CD4-positive, alpha-beta T cell (primary cell): ENCODE measurements at regions not wholly inside any gene's neighbourhood (a gene's known extent, or its start where the extent isn't known, plus 50 kb on each side); places are given as distances from the start of the nearest gene placed in this dataset.

Source experiments
- ATAC-seq: fragments of 200-7000 bp; cut with Tn5 transposase; one replicate; pipeline ENCODE4 v1.10.0; 2022; ENCODE audit warnings: mild to moderate bottlenecking; ENCODE audit not compliant: poor library complexity
- CTCF ChIA-PET: fragments of 350-600 bp; sonication (Branson Sonifier 250); formaldehyde crosslinking; loops from one replicate; lab custom pipeline; 2021; ENCODE audit warnings: antibody characterized with exemption, inconsistent platforms; lab: Charles Lee
- POLR2A ChIA-PET: fragments of 350-600 bp; sonication (Branson Sonifier 250); formaldehyde crosslinking; loops from one replicate; lab custom pipeline; 2021; ENCODE audit warnings: antibody characterized with exemption, inconsistent platforms; lab: Charles Lee
- DNase-seq, 14 experiments: peaks; one replicate each; pipeline ENCODE4 v3.0.0-alpha.2; 2013 to 2020; ENCODE audit warnings: mixed read lengths in 2 of 14
- H3K27ac ChIP-seq, 2 donors: one replicate each; pipeline versions ENCODE4 v1.5.1 to v1.7.0; 2013; ENCODE audit warnings: low read length in 2 of 2, low read depth in 1 of 2, mild to moderate bottlenecking in 1 of 2
- H3K27me3 ChIP-seq, 2 experiments: 1 replicate in 1 of 2; 2 replicates in 1 of 2; pipeline versions ENCODE4 v1.6.1 to v1.7.0; 2013; ENCODE audit warnings: low read length in 2 of 2, control low read depth in 1 of 2, mild to moderate bottlenecking in 1 of 2, moderate library complexity in 1 of 2; ENCODE audit not compliant: insufficient read depth in 2 of 2, control insufficient read depth in 1 of 2
- H3K36me3 ChIP-seq: one replicate; pipeline ENCODE4 v1.6.1; 2013; ENCODE audit warnings: low read length, control low read depth; ENCODE audit not compliant: insufficient read depth
- H3K4me1 ChIP-seq: one replicate; pipeline ENCODE4 v1.6.1; 2013; ENCODE audit warnings: low read length, control low read depth; ENCODE audit not compliant: insufficient read depth
- H3K4me3 ChIP-seq: one replicate; pipeline ENCODE4 v1.5.1; 2013; ENCODE audit warnings: mild to moderate bottlenecking, low read length, moderate library complexity
- H3K9me3 ChIP-seq, 2 experiments: 1 replicate in 1 of 2; 2 replicates in 1 of 2; pipeline versions ENCODE4 v1.6.1 to v1.7.0; 2013; ENCODE audit warnings: low read length in 2 of 2, mild to moderate bottlenecking in 2 of 2, control low read depth in 1 of 2, moderate library complexity in 1 of 2; ENCODE audit not compliant: control insufficient read depth in 1 of 2, insufficient read depth in 1 of 2
- H3K27ac Mint-ChIP-seq: one replicate; pipeline ENCODE4 v1.8.0; 2020; ENCODE audit warnings: mixed read lengths
- H3K27me3 Mint-ChIP-seq: one replicate; pipeline ENCODE4 v1.8.0; 2021; ENCODE audit warnings: mixed read lengths
- H3K36me3 Mint-ChIP-seq: one replicate; pipeline ENCODE4 v1.8.0; 2021; ENCODE audit warnings: low read depth, mixed read lengths
- H3K4me1 Mint-ChIP-seq: one replicate; pipeline ENCODE4 v1.8.0; 2021; ENCODE audit warnings: low read depth, mixed read lengths
- H3K4me3 Mint-ChIP-seq: one replicate; pipeline ENCODE4 v1.8.0; 2020; ENCODE audit warnings: mild to moderate bottlenecking, mixed read lengths
- H3K9me3 Mint-ChIP-seq: one replicate; pipeline ENCODE4 v1.8.0; 2020; ENCODE audit warnings: mixed read lengths
- intact Hi-C, 2 experiments: fragments of 100-400 bp; cut with DNase I in 1 of 2; cut with micrococcal nuclease in 1 of 2; formaldehyde crosslinking; loops; one replicate each; pipeline versions ENCODE4 v1.15.1 to v1.9.0; 2023 to 2025; cut with DNase I, micrococcal nuclease
- TF ChIP-seq, protein P1 (sequence below): fragments of 200-600 bp; IDR thresholded peaks from one replicate; pipeline ENCODE4 v1.8.0; 2022; ENCODE audit warnings: antibody characterized with exemption, mild to moderate bottlenecking

DNA sequence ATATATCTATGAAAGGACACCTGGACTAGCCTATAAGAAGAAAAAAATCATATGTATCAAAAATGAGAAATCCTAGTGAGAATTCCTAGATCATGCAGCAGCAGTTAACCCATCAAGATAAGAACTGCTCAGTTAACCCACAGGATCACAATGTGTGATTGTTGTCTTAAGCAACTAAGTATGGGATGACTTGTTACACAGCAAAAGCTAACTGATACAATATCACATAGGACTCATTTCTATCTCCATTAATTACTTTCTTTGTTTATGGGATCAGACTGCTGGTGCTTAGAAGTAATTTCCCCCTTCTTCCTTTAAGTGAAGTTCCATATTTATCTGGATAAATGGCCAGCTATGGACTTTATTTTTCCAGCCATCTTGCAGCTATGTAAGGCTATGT is 280.8 kb upstream of the MARCKS start:
- H3K27me3 ChIP-seq: no peaks in the 10 kb centered on the region
- no peaks in the 10 kb centered on the region for H3K36me3 Mint-ChIP-seq
- TF ChIP-seq, protein P1, sequence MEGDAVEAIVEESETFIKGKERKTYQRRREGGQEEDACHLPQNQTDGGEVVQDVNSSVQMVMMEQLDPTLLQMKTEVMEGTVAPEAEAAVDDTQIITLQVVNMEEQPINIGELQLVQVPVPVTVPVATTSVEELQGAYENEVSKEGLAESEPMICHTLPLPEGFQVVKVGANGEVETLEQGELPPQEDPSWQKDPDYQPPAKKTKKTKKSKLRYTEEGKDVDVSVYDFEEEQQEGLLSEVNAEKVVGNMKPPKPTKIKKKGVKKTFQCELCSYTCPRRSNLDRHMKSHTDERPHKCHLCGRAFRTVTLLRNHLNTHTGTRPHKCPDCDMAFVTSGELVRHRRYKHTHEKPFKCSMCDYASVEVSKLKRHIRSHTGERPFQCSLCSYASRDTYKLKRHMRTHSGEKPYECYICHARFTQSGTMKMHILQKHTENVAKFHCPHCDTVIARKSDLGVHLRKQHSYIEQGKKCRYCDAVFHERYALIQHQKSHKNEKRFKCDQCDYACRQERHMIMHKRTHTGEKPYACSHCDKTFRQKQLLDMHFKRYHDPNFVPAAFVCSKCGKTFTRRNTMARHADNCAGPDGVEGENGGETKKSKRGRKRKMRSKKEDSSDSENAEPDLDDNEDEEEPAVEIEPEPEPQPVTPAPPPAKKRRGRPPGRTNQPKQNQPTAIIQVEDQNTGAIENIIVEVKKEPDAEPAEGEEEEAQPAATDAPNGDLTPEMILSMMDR: no peak
- H3K36me3 ChIP-seq: no peaks in the 10 kb centered on the region
- ChIA-PET CTCF (no interaction called here), POLR2A (no interaction called here)
- intact Hi-C loops: no loop called here
- H3K27ac Mint-ChIP-seq: no peak overlapping the region
- peaks cover 6% of the 10 kb centered on the region for H3K27me3 Mint-ChIP-seq
- H3K27ac ChIP-seq: no peak overlapping the region
- H3K9me3 Mint-ChIP-seq: peaks cover 2% of the 10 kb centered on the region
- no peaks in the 10 kb centered on the region for H3K4me1 ChIP-seq
- no peaks in the 10 kb centered on the region for H3K9me3 ChIP-seq
- DNase-seq (no peak), ATAC-seq (no peak)
- H3K4me3 ChIP-seq: no peak overlapping the region
- no peak overlapping the region for H3K4me3 Mint-ChIP-seq
- no peaks in the 10 kb centered on the region for H3K4me1 Mint-ChIP-seq

DNA sequence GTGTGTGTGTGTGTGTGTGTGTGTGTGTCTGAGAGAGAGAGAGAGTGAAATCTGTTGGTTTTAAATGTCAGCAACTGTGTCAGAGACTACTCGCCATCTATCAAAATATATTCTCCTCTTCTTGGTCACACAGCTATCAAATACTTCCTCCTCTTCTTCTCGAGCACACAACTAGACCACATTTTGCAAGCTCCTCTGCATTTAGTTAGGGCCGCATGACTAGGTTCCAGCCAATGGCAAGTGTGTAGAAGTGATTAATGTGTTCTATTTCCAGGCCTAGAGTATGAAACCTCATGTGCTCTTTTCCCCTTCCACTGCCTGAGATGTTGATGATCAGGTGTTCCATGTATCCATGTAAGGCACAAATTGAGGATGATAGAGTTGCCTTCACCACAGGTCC is 278.5 kb upstream of the MARCKS start:
- Histone ChIP-seq H3K4me3 (no peak overlapping the region), H3K27ac (no peak overlapping the region), H3K4me1 (no peaks in the 10 kb centered on the region), H3K27me3 (no peaks in the 10 kb centered on the region), H3K36me3 (no peaks in the 10 kb centered on the region), H3K9me3 (no peaks in the 10 kb centered on the region)
- no peak for ATAC-seq
- Mint-ChIP-seq H3K27ac (no peak overlapping the region), H3K4me1 (no peaks in the 10 kb centered on the region), H3K36me3 (no peaks in the 10 kb centered on the region), H3K27me3 (peaks cover 6% of the 10 kb centered on the region), H3K4me3 (no peak overlapping the region), H3K9me3 (peaks cover 4% of the 10 kb centered on the region)
- ChIA-PET CTCF (no interaction called here), POLR2A (no interaction called here)
- intact Hi-C loops: no loop called here
- TF ChIP-seq, protein P1: no peak
- DNase-seq: no peak

DNA sequence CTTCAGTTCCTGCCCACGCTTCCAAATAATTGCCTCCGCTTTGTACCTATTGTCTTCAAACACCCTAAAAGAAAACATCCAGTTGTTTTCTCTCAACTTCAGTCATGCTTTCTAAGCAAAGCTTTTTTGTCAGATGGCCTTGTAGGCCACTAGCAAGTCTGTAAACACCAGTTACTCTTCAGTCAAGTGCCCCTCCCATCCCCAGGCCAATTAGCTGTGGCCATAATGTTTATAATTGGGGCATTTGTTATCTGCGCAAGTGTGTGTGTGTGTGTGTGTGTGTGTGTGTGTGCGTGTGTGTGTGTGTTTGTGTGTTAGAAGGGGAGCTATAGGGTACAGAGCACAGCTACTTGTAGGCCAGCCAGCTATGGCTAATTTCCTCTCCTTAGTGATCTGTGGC is 272.4 kb upstream of the MARCKS start:
- no peaks in the 10 kb centered on the region for H3K27me3 Mint-ChIP-seq
- no peak for ATAC-seq
- Histone ChIP-seq H3K27me3 (no peaks in the 10 kb centered on the region), H3K27ac (no peak overlapping the region), H3K4me3 (no peak overlapping the region), H3K36me3 (no peaks in the 10 kb centered on the region), H3K4me1 (no peaks in the 10 kb centered on the region), H3K9me3 (no peaks in the 10 kb centered on the region)
- no peaks in the 10 kb centered on the region for H3K4me1 Mint-ChIP-seq
- H3K36me3 Mint-ChIP-seq: no peaks in the 10 kb centered on the region
- ChIA-PET POLR2A (no interaction called here), CTCF (no interaction called here)
- TF ChIP-seq, protein P1: no peak
- intact Hi-C loops: no loop called here
- H3K9me3 Mint-ChIP-seq: peaks cover 2% of the 10 kb centered on the region
- no peak overlapping the region for H3K27ac Mint-ChIP-seq
- H3K4me3 Mint-ChIP-seq: no peak overlapping the region
- no peak for DNase-seq
